MM.1S (cell line): ENCODE measurements at regions not wholly inside any gene's neighbourhood (a gene's known extent, or its start where the extent isn't known, plus 50 kb on each side); places are given as distances from the start of the nearest gene placed in this dataset.

Experiments used
- DNase-seq: peaks from one replicate; pipeline ENCODE4 v3.0.0-alpha.2; 2015
- H2AFZ ChIP-seq: fragments of 300-600 bp; sonication (generic); 2 replicates; pipeline ENCODE4 v1.6.0; 2016; ENCODE audit warnings: antibody characterized with exemption, low read length
- H3F3A ChIP-seq: fragments of 300-600 bp; sonication (generic); 2 replicates; pipeline ENCODE4 v1.6.1; 2016; ENCODE audit warnings: mild to moderate bottlenecking, antibody characterized with exemption, low read length, moderate library complexity, mixed read lengths; ENCODE audit not compliant: insufficient read depth
- H3K27ac ChIP-seq: fragments of 300-600 bp; sonication (generic); 2 replicates; pipeline ENCODE4 v1.5.1; 2016; ENCODE audit warnings: mild to moderate bottlenecking, low read length
- H3K27me3 ChIP-seq: fragments of 300-600 bp; sonication (generic); replicated peaks from 2 replicates; pipeline ENCODE4 v1.6.0; 2016; ENCODE audit warnings: low read length; ENCODE audit not compliant: insufficient read depth
- H3K36me3 ChIP-seq: fragments of 300-600 bp; sonication (generic); replicated peaks from 2 replicates; pipeline ENCODE4 v1.6.1; 2016; ENCODE audit warnings: mild to moderate bottlenecking, low read length, mixed read lengths; ENCODE audit not compliant: insufficient read depth
- H3K4me1 ChIP-seq: fragments of 300-600 bp; sonication (generic); 2 replicates; pipeline ENCODE4 v1.6.1; 2016; ENCODE audit warnings: low read length, mixed read lengths
- H3K4me2 ChIP-seq: fragments of 300-600 bp; sonication (generic); 2 replicates; pipeline ENCODE4 v1.6.0; 2016; ENCODE audit warnings: low read depth, low read length
- H3K4me3 ChIP-seq: fragments of 300-600 bp; sonication (generic); 2 replicates; pipeline ENCODE4 v1.5.1; 2016; ENCODE audit warnings: low read length, mixed read lengths
- H3K79me2 ChIP-seq: fragments of 300-600 bp; sonication (generic); 2 replicates; pipeline ENCODE4 v1.6.1; 2016; ENCODE audit warnings: mixed run types, low read length, mixed read lengths
- H3K9ac ChIP-seq: fragments of 300-600 bp; sonication (generic); 2 replicates; pipeline ENCODE4 v1.6.1; 2016; ENCODE audit warnings: low read length, mixed read lengths
- H3K9me2 ChIP-seq: fragments of 300-600 bp; sonication (generic); replicated peaks from 2 replicates; pipeline ENCODE4 v1.6.1; 2016; ENCODE audit warnings: mild to moderate bottlenecking, low read length, mixed read lengths; ENCODE audit not compliant: insufficient read depth
- H3K9me3 ChIP-seq: fragments of 300-600 bp; sonication (generic); replicated peaks from 2 replicates; pipeline ENCODE4 v1.6.1; 2016; ENCODE audit warnings: mild to moderate bottlenecking, low read length, mixed read lengths; ENCODE audit not compliant: insufficient read depth
- H4K20me1 ChIP-seq: fragments of 300-600 bp; sonication (generic); 2 replicates; pipeline ENCODE4 v1.6.1; 2016; ENCODE audit warnings: mild to moderate bottlenecking, low read length, moderate library complexity, mixed read lengths; ENCODE audit not compliant: insufficient read depth
- EZH2 ChIP-seq: fragments of 300-600 bp; sonication (generic); optimal IDR thresholded peaks from 2 replicates; pipeline ENCODE3; 2017; ENCODE audit warnings: low read depth, mild to moderate bottlenecking, antibody characterized with exemption, low read length, mixed read lengths
- EZH2phosphoT487 ChIP-seq: fragments of 300-600 bp; sonication (generic); IDR thresholded peaks from 2 replicates; pipeline ENCODE4 v1.6.1; 2018; ENCODE audit warnings: antibody characterized with exemption, low read length
- TF ChIP-seq, protein P1 (sequence below): fragments of 300-600 bp; sonication (generic); IDR thresholded peaks from 2 replicates; pipeline ENCODE4 v1.5.1; 2016; ENCODE audit warnings: antibody characterized with exemption, low read length, mixed read lengths

GRCh38 chr2:143974262-143974661 lies 545.7 kb downstream of the ZEB2 start:
- DNase-seq = no peak
- no peaks in the 10 kb centered on the region for H3K36me3 ChIP-seq
- H3K27me3 ChIP-seq = no peaks in the 10 kb centered on the region
- no peaks in the 10 kb centered on the region for H3F3A ChIP-seq
- no peak overlapping the region for H3K27ac ChIP-seq
- H3K4me3 ChIP-seq = no peak overlapping the region
- no peak for TF ChIP-seq EZH2
- no peak for TF ChIP-seq EZH2phosphoT487
- TF ChIP-seq, protein P1, sequence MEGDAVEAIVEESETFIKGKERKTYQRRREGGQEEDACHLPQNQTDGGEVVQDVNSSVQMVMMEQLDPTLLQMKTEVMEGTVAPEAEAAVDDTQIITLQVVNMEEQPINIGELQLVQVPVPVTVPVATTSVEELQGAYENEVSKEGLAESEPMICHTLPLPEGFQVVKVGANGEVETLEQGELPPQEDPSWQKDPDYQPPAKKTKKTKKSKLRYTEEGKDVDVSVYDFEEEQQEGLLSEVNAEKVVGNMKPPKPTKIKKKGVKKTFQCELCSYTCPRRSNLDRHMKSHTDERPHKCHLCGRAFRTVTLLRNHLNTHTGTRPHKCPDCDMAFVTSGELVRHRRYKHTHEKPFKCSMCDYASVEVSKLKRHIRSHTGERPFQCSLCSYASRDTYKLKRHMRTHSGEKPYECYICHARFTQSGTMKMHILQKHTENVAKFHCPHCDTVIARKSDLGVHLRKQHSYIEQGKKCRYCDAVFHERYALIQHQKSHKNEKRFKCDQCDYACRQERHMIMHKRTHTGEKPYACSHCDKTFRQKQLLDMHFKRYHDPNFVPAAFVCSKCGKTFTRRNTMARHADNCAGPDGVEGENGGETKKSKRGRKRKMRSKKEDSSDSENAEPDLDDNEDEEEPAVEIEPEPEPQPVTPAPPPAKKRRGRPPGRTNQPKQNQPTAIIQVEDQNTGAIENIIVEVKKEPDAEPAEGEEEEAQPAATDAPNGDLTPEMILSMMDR = no peak
- H2AFZ ChIP-seq = no peak overlapping the region
- no peaks in the 10 kb centered on the region for H3K4me1 ChIP-seq
- H3K9me3 ChIP-seq = no peaks in the 10 kb centered on the region
- H3K9me2 ChIP-seq = no peaks in the 10 kb centered on the region
- no peak overlapping the region for H3K4me2 ChIP-seq
- H3K79me2 ChIP-seq = no peaks in the 10 kb centered on the region
- no peaks in the 10 kb centered on the region for H4K20me1 ChIP-seq
- no peak overlapping the region for H3K9ac ChIP-seq

DNA sequence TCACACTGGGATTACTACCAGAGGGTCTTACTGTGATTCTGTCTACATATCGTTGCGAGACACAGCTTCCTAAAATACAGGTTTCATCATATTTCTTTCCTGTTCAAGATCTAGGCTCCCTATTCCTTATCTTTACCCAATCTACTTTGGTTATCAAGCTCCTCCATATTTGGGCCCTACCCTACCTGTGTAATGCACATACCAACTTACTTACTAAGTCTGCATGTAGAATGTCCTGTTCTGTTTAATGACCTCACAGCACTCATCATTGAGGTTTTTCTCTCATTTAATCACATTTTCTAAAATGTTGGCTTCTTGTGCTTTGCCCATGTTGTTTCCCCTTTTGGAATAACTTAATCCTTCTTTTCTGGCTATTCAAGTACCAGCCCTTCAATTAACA lies 551.1 kb downstream of the ZEB2 start:
- Histone ChIP-seq H3K9me2 (no peaks in the 10 kb centered on the region), H3K4me2 (no peak overlapping the region)

DNA sequence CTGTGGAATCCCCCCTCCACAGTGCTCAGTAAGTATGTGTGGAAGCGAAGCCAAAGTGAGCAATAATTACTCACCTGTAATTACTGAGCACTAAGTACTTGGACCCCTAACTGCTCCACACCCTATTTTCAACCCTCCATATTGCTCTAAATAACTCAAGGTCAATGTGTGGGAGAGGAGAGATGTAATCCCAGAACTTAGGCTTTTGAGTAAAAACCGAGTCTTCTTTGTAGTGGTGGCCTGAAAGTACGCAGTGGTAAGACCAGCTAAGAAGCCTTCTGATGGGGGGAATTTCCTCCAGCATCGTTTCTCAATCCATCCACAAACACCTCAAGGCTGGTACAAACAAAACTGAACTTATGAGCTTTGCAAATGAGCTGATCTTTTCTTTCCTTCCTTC lies 551.6 kb downstream of the ZEB2 start:
- Histone ChIP-seq H3K9me3 (no peaks in the 10 kb centered on the region), H3K9ac (no peak overlapping the region), H3K27ac (no peak overlapping the region), H3K36me3 (no peaks in the 10 kb centered on the region), H3K9me2 (no peaks in the 10 kb centered on the region), H3K27me3 (no peaks in the 10 kb centered on the region), H2AFZ (no peak overlapping the region), H3F3A (no peaks in the 10 kb centered on the region), H3K4me1 (no peaks in the 10 kb centered on the region), H3K4me2 (no peak overlapping the region), H3K79me2 (no peaks in the 10 kb centered on the region), H3K4me3 (no peak overlapping the region), H4K20me1 (no peaks in the 10 kb centered on the region)
- no peak for TF ChIP-seq EZH2phosphoT487
- TF ChIP-seq, protein P1 = no peak
- no peak for TF ChIP-seq EZH2
- DNase-seq = no peak

More for the DNA sequence above, 551.1 kb downstream of the ZEB2 start:
- H3K36me3 ChIP-seq = no peaks in the 10 kb centered on the region
- no peak overlapping the region for H2AFZ ChIP-seq
- H3K4me3 ChIP-seq = no peak overlapping the region
- no peaks in the 10 kb centered on the region for H3K79me2 ChIP-seq
- no peaks in the 10 kb centered on the region for H3K9me3 ChIP-seq
- TF ChIP-seq EZH2phosphoT487 = no peak
- TF ChIP-seq, protein P1 = no peak
- TF ChIP-seq EZH2 = no peak
- DNase-seq = no peak
- no peaks in the 10 kb centered on the region for H3F3A ChIP-seq
- no peaks in the 10 kb centered on the region for H3K4me1 ChIP-seq
- no peak overlapping the region for H3K9ac ChIP-seq
- H3K27ac ChIP-seq = no peak overlapping the region
- H3K27me3 ChIP-seq = no peaks in the 10 kb centered on the region
- no peaks in the 10 kb centered on the region for H4K20me1 ChIP-seq
